ENCODE measurements at regions not wholly inside any gene's neighbourhood (a gene's known extent, or its start where the extent isn't known, plus 50 kb on each side); places are given as distances from the start of the nearest gene placed in this dataset.

- no peak for DNase-seq
These were observed 66.0 kb upstream of the ZFAND5 start for GRCh38 chr9:72431036-72431435.

DNA sequence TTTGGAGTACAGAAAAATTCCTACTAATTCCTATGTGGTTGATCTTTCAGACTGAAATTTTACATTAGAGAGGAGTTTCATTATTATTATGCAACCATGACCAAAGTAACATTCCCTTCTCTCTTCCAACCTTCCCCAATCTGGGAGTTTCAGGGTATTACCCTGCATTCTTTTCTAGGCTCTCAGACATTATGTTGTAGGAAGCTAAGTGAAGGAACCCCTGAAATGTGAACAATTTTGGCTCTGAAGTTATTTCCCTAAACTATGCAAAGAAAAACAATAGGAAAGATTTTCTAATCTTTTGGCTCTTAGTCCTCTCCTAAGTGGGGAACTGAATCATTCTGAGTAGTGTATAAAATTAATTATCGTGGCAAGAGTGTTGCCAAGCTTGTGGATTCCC, 63.3 kb upstream of the ZFAND5 start:
- DNase-seq = no peak

GRCh38 chr9:72427801-72428200, 62.8 kb upstream of the ZFAND5 start:
- DNase-seq = no peak

- no peak for DNase-seq
These were observed 59.1 kb upstream of the ZFAND5 start for GRCh38 chr9:72424131-72424530.

- no peak for DNase-seq
These were observed 57.2 kb upstream of the ZFAND5 start for GRCh38 chr9:72422214-72422613.

DNA sequence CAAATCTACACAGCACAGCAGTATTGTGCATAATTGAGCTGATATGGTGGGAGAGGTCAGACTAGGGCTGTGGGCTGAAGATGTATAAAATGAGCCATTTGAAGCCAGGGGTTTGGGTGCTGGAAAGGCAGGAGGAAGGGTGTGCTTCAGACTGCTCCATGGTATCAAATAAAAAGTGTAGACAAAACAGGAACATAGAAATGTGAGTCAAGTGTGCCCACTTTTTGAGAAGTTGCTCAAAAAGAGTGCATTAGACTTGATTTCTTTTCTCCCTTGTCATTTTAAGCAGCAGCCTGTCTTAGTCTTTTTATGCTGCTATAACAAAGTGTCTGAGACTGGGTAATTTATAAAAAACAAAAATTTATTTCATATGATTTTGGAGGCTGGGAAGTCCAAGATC, 55.8 kb upstream of the ZFAND5 start:
- no peak for DNase-seq

GRCh38 chr9:72415948-72416347, 50.9 kb upstream of the ZFAND5 start:
- no peak for DNase-seq

GRCh38 chr9:72415163-72415562, 50.2 kb upstream of the ZFAND5 start:
- DNase-seq = no peak
